ENCODE measurements at regions not wholly inside any gene's neighbourhood (a gene's known extent, or its start where the extent isn't known, plus 50 kb on each side); places are given as distances from the start of the nearest gene placed in this dataset.
"Not testable (repeated sequence)": the region's sequence is repeated elsewhere in the genome, so short reads cannot be mapped to it uniquely, and the experiment has no call there.

DNA sequence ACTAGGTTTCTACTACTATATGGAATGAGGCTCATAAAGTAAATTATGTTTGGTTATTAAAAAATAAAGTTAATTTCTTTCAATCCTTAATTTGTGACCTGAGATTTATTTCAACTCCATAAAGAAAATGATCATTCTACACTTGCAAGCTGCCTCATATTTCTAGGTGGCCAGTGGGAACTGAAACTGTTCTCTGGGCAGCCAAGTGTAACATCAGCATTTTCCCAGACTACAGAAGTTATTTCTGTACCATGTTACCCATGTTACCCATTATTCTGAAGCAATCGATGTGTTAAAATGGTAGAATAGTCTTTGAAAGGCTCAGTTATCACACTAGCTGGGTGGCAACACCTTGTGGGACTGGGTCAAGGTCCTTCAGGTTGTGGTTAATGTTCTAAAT is 139.3 kb upstream of the FBXO11 start:
- H3K4me3 ChIP-seq (ENCODE audit: low read length) = no peak overlapping the region
- no peak overlapping the region for H3K9ac ChIP-seq (ENCODE audit: low read depth, low read length)
- no peak overlapping the region for H3K4me2 ChIP-seq (ENCODE audit: low read length)
- H3K27me3 ChIP-seq (ENCODE audit: control insufficient read depth, insufficient read depth, low read length) = peaks cover 11% of the 10 kb centered on the region
- H3K36me3 ChIP-seq (ENCODE audit: insufficient read depth, low read length) = no peaks in the 10 kb centered on the region
- no peaks in the 10 kb centered on the region for H3K9me3 ChIP-seq (replicated peaks; ENCODE audit: low read length)
- no peaks in the 10 kb centered on the region for H3K4me1 ChIP-seq (ENCODE audit: control insufficient read depth, insufficient read depth, low read length)

DNA sequence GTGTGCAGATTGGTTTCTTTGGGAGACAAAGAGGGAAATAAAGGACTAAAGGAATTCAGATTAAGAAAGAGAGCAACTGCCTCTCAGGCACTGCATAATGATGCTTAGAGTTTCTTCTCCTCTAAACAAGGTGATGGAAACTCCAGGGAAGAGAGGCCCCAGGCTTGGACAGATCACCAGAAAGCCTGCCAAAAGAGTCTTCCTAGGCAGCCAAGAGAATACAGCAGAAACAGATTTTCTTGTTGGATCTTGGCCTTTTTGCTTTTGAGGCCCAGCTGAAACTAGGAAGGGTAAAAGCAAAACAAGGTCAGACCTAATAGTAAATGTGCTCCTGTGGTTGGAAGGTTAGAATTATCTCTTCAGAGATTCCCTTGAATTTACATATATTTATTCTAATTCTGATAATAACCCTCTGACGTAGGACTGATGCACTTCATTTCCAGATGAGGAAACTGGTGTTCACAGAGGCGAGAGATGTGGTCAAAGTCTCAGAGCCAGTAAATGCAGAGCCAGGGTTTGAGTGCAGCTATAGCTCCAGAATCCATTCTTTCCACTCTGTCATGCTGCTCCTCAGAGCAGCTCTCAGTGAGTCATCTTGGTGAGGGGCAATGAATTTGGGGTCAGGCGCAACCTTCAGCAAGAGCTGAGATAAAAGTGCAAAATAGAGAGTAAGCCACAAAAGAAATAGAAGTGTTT is 142.3 kb upstream of the FBXO11 start:
- no peak overlapping the region for H3K4me3 ChIP-seq (ENCODE audit: low read length)
- H3K9me3 ChIP-seq (replicated peaks; ENCODE audit: low read length) = no peaks in the 10 kb centered on the region
- H3K4me1 ChIP-seq (ENCODE audit: control insufficient read depth, insufficient read depth, low read length) = no peaks in the 10 kb centered on the region
- no peaks in the 10 kb centered on the region for H3K36me3 ChIP-seq (ENCODE audit: insufficient read depth, low read length)
- no peak overlapping the region for H3K9ac ChIP-seq (ENCODE audit: low read depth, low read length)
- H3K27me3 ChIP-seq (ENCODE audit: control insufficient read depth, insufficient read depth, low read length) = peaks cover 4% of the 10 kb centered on the region
- H3K4me2 ChIP-seq (ENCODE audit: low read length) = no peak overlapping the region

DNA sequence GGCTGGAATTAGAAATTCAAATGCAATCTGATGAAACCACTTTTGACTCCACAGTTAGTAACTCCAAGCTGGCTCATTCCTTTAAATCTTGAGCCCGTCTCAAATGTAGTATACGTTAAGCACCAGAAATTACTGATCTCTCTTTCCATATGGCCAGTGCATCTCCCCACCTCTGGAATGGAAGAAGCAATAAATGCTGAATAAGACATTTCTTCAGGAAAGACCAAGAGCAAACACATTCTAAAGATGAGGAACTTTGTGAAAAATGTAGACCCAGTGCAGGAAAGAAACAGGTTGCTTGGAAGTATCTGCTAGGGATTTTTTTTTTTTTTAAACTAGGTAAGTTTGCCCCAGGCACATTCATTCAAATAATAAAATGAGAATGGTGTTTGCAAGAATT is 143.1 kb upstream of the FBXO11 start:
- no peak overlapping the region for H3K4me3 ChIP-seq (ENCODE audit: low read length)
- no peaks in the 10 kb centered on the region for H3K36me3 ChIP-seq (ENCODE audit: insufficient read depth, low read length)
- no peak overlapping the region for H3K9ac ChIP-seq (ENCODE audit: low read depth, low read length)
- H3K9me3 ChIP-seq (replicated peaks; ENCODE audit: low read length) = no peaks in the 10 kb centered on the region
- no peak overlapping the region for H3K4me2 ChIP-seq (ENCODE audit: low read length)
- H3K27me3 ChIP-seq (ENCODE audit: control insufficient read depth, insufficient read depth, low read length) = peaks cover 4% of the 10 kb centered on the region
- no peaks in the 10 kb centered on the region for H3K4me1 ChIP-seq (ENCODE audit: control insufficient read depth, insufficient read depth, low read length)

DNA sequence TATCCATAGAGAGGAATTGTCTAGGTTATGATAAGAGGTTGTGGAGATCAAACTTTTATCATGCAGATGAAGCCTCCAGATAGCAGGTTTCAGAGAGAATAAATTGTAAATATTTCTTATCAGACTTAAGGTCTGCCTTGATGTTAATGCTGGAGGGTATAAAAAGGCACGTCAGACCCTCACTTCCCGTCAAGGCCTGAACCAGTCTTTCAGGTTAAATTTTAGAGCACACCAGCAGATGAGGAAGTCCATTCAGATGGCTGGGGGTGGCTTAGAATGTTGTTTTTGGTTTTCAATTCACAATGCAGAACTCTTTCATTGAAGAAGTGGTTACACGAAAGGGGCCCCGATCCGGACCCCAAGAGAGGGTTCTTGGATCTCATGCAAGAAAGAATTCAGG is 144.4 kb upstream of the FBXO11 start:
- no peak overlapping the region for H3K9ac ChIP-seq (ENCODE audit: low read depth, low read length)

DNA sequence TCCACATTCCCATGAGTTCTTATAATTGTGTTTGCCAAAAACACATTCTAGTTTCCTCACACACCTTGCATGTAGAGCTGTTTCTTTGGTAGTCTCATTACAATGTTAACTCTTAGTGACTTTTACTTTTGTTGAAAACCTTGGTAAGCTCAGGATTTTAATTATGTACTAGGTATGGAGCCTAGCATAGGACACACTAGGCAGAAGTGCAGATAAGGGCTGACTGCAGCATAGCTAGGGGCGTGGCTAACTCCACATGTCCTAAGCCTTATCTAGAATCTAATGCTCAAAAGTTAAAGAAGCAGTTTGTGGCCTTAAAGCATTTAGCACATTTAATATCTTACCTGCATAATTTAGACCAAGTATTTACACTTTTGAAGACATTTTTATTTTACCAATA is 153.7 kb upstream of the FBXO11 start:
- H3K36me3 ChIP-seq (ENCODE audit: insufficient read depth, low read length) = no peaks in the 10 kb centered on the region
- H3K4me2 ChIP-seq (ENCODE audit: low read length) = no peak overlapping the region
- H3K4me1 ChIP-seq (ENCODE audit: control insufficient read depth, insufficient read depth, low read length) = no peaks in the 10 kb centered on the region
- H3K4me3 ChIP-seq (ENCODE audit: low read length) = no peak overlapping the region
- no peaks in the 10 kb centered on the region for H3K9me3 ChIP-seq (replicated peaks; ENCODE audit: low read length)
- H3K9ac ChIP-seq (ENCODE audit: low read depth, low read length) = no peak overlapping the region
- H3K27me3 ChIP-seq (ENCODE audit: control insufficient read depth, insufficient read depth, low read length) = peaks cover 19% of the 10 kb centered on the region

More for the DNA sequence above, 144.4 kb upstream of the FBXO11 start:
- Histone ChIP-seq H3K4me1 (ENCODE audit: control insufficient read depth, insufficient read depth, low read length) (no peaks in the 10 kb centered on the region), H3K4me3 (ENCODE audit: low read length) (no peak overlapping the region), H3K27me3 (ENCODE audit: control insufficient read depth, insufficient read depth, low read length) (peaks cover 4% of the 10 kb centered on the region), H3K9me3 (replicated peaks; ENCODE audit: low read length) (no peaks in the 10 kb centered on the region), H3K36me3 (ENCODE audit: insufficient read depth, low read length) (no peaks in the 10 kb centered on the region), H3K4me2 (ENCODE audit: low read length) (no peak overlapping the region)

DNA sequence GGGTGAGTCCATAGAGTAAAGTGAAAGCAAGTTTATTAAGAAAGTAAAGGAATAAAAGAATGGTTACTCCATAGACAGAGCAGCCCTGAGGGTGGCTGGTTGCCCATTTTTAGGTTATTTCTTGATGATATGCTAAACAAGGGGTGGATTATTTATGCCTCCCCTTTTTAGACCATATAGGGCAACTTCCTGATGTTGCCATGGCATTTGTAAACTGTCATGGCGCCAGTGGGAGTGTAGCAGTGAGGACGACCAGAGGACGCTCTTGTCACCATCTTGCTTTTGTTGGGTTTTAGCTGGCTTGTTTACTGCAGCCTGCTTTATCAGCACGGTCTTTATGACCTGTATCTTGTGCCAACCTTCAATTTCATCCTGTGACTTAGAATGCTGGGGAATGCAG is 155.4 kb upstream of the FBXO11 start:
- peaks cover 28% of the 10 kb centered on the region for H3K27me3 ChIP-seq (ENCODE audit: control insufficient read depth, insufficient read depth, low read length)
- not testable (repeated sequence) for H3K4me2 ChIP-seq (ENCODE audit: low read length); H3K4me1 ChIP-seq (ENCODE audit: control insufficient read depth, insufficient read depth, low read length); H3K9me3 ChIP-seq (replicated peaks; ENCODE audit: low read length); H3K9ac ChIP-seq (ENCODE audit: low read depth, low read length); H3K4me3 ChIP-seq (ENCODE audit: low read length); H3K36me3 ChIP-seq (ENCODE audit: insufficient read depth, low read length)

DNA sequence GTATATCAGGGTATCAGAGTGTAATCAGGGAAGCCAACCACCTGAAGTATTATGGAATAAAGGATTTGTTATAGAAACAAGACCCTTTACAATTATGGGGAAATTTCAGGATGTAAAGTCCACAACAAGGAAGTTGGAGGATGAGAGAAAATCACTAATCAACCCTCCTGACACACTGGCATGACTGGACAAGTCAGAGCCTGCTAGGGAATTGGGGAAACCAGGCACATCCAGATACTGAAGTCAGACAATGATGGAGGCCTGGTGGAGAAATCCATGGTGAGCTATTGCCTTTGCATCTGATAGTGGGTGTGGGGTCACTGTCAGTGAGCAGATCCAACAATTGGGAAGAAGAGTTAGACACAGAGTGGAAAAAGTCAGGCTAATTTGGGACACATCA is 158.8 kb upstream of the FBXO11 start:
- Histone ChIP-seq H3K9ac (ENCODE audit: low read depth, low read length) (no peak overlapping the region), H3K4me2 (ENCODE audit: low read length) (no peak overlapping the region), H3K4me1 (ENCODE audit: control insufficient read depth, insufficient read depth, low read length) (no peaks in the 10 kb centered on the region), H3K9me3 (replicated peaks; ENCODE audit: low read length) (no peaks in the 10 kb centered on the region), H3K27me3 (ENCODE audit: control insufficient read depth, insufficient read depth, low read length) (peaks cover 29% of the 10 kb centered on the region), H3K36me3 (ENCODE audit: insufficient read depth, low read length) (no peaks in the 10 kb centered on the region), H3K4me3 (ENCODE audit: low read length) (no peak overlapping the region)

DNA sequence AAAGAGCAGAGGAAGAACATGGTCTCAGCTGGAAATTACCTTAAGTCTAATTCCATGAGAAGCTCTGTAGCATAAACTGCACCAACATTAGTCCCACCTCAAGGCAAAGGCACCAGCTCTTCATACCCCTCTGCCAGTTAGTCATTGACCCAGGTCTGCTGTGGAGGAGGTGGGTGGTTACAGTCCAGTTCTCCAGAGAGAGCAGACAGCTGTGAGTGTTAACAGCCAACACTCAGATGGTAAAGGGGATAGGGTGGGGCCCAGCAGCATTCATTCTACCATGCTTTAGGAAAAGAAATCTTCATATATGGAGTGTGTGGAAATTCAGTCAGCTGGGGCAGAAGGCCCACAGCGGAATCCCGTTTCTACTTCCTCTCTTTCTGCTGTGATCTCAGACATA is 159.7 kb upstream of the FBXO11 start:
- H3K4me3 ChIP-seq (ENCODE audit: low read length) = no peak overlapping the region
- H3K9ac ChIP-seq (ENCODE audit: low read depth, low read length) = no peak overlapping the region
- no peak overlapping the region for H3K4me2 ChIP-seq (ENCODE audit: low read length)
- H3K4me1 ChIP-seq (ENCODE audit: control insufficient read depth, insufficient read depth, low read length) = no peaks in the 10 kb centered on the region
- peaks cover 28% of the 10 kb centered on the region for H3K27me3 ChIP-seq (ENCODE audit: control insufficient read depth, insufficient read depth, low read length)
- no peaks in the 10 kb centered on the region for H3K9me3 ChIP-seq (replicated peaks; ENCODE audit: low read length)
- H3K36me3 ChIP-seq (ENCODE audit: insufficient read depth, low read length) = no peaks in the 10 kb centered on the region

DNA sequence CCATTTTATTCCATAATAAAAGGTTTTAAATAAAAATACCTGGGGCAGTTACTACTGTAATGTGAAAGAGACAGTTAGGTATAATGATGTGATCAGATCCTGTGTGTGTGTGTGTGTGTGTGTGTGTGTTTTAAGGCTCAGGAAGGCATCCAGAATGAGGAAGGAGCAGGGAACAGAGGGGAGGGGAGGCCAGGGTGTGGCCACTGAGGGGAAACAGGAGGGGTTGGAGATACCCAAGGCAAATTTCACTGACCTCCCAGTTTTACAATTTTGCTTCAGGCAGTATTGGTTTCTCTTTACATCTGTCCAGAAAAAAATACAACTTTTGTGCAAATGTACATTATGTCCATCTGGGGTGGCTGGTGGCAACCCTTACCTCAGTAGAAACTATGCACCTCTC is 163.5 kb upstream of the FBXO11 start:
- no peaks in the 10 kb centered on the region for H3K9me3 ChIP-seq (replicated peaks; ENCODE audit: low read length)
- peaks cover 32% of the 10 kb centered on the region for H3K27me3 ChIP-seq (ENCODE audit: control insufficient read depth, insufficient read depth, low read length)
- no peak overlapping the region for H3K9ac ChIP-seq (ENCODE audit: low read depth, low read length)
- H3K4me2 ChIP-seq (ENCODE audit: low read length) = no peak overlapping the region
- H3K4me3 ChIP-seq (ENCODE audit: low read length) = no peak overlapping the region
- no peaks in the 10 kb centered on the region for H3K36me3 ChIP-seq (ENCODE audit: insufficient read depth, low read length)
- H3K4me1 ChIP-seq (ENCODE audit: control insufficient read depth, insufficient read depth, low read length) = no peaks in the 10 kb centered on the region

DNA sequence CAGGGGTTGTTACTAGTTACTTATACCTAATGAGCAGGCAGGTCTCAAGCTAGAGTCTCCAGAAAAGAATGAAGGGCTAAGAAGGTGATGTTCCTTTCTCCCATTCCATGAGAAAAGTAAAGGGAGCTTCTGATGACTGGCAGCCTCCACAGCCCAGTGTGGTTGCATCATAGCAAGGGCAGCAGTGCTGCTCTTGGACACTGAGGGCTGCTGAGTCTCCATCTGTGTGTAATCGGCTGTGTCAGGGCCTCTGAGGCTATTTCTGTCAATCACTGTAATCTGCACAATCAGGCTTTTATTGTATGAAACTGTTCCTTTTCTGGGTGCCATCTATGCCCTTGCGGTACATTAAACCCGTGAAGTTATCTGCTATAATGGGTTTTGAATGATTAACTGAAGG is 164.1 kb upstream of the FBXO11 start:
- Histone ChIP-seq H3K27me3 (ENCODE audit: control insufficient read depth, insufficient read depth, low read length) (peaks cover 30% of the 10 kb centered on the region), H3K9ac (ENCODE audit: low read depth, low read length) (no peak overlapping the region), H3K4me1 (ENCODE audit: control insufficient read depth, insufficient read depth, low read length) (no peaks in the 10 kb centered on the region), H3K4me2 (ENCODE audit: low read length) (no peak overlapping the region), H3K9me3 (replicated peaks; ENCODE audit: low read length) (no peaks in the 10 kb centered on the region), H3K36me3 (ENCODE audit: insufficient read depth, low read length) (no peaks in the 10 kb centered on the region), H3K4me3 (ENCODE audit: low read length) (no peak overlapping the region)

DNA sequence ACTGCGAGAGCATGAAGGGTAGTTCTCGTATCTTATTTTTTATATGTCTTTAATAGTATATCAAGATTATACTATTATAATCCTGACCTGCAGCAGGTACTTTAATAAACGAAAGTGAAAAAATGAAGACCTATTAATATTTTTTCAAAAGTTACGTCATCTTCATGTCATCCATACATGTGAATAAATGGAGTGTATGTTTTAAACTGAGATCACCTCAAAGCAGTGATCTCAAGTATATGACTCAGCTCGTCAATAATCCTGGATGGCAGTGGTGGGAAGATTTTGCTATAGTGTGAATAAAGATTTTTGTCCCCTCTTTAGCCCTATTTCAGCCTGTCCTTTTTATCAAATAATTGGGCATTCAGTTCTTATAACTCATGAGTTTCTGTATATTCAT is 166.3 kb upstream of the FBXO11 start:
- H3K36me3 ChIP-seq (ENCODE audit: insufficient read depth, low read length) = no peaks in the 10 kb centered on the region
- no peaks in the 10 kb centered on the region for H3K4me1 ChIP-seq (ENCODE audit: control insufficient read depth, insufficient read depth, low read length)
- no peak overlapping the region for H3K4me2 ChIP-seq (ENCODE audit: low read length)
- H3K27me3 ChIP-seq (ENCODE audit: control insufficient read depth, insufficient read depth, low read length) = peaks cover 29% of the 10 kb centered on the region
- H3K4me3 ChIP-seq (ENCODE audit: low read length) = no peak overlapping the region
- no peak overlapping the region for H3K9ac ChIP-seq (ENCODE audit: low read depth, low read length)
- no peaks in the 10 kb centered on the region for H3K9me3 ChIP-seq (replicated peaks; ENCODE audit: low read length)

DNA sequence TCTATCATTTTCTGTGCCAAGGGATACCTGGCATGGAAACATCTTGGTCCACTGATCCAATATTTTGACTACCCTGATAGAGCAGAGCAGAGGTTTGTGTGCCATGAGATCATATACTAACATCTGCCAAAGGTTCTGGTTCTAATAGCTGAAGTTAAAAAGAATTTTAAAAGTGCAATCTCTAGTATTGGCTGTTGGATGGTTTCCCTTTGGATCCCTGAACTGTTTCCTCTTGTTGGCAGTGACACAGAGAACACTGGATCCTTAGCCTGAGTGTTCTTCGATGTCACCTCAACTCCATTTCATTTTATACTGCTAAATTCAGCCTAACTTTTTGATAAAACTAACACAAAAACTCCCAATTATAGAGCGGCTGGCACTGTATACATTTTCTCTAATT is 169.3 kb upstream of the FBXO11 start:
- H3K27me3 ChIP-seq (ENCODE audit: control insufficient read depth, insufficient read depth, low read length) = peaks cover 28% of the 10 kb centered on the region
- no peak overlapping the region for H3K9ac ChIP-seq (ENCODE audit: low read depth, low read length)
- H3K36me3 ChIP-seq (ENCODE audit: insufficient read depth, low read length) = no peaks in the 10 kb centered on the region
- H3K9me3 ChIP-seq (replicated peaks; ENCODE audit: low read length) = no peaks in the 10 kb centered on the region
- no peaks in the 10 kb centered on the region for H3K4me1 ChIP-seq (ENCODE audit: control insufficient read depth, insufficient read depth, low read length)
- H3K4me3 ChIP-seq (ENCODE audit: low read length) = no peak overlapping the region
- no peak overlapping the region for H3K4me2 ChIP-seq (ENCODE audit: low read length)
